Astrocyte of the spinal cord (primary cell): ENCODE measurements at regions not wholly inside any gene's neighbourhood (a gene's known extent, or its start where the extent isn't known, plus 50 kb on each side); places are given as distances from the start of the nearest gene placed in this dataset.

ENCODE experiments used
- DNase-seq: peaks from one replicate; pipeline ENCODE4 v3.0.0; 2011; ENCODE audit warnings: low read depth, low spot score
- H3K4me3 ChIP-seq: 2 replicates; pipeline ENCODE4 v1.5.1; 2011; ENCODE audit warnings: low read depth, mild to moderate bottlenecking, low read length, moderate library complexity
- in situ Hi-C: cut with HindIII; loops from 2 replicates; pipeline ENCODE4 v1.10.0; 2017; ENCODE audit warnings: low sequenced_read_pairs
- TF ChIP-seq, protein P1 (sequence below): IDR thresholded peaks from 2 replicates; pipeline ENCODE4 v1.5.1; 2012; ENCODE audit warnings: low read depth, mild to moderate bottlenecking, low read length, inconsistent platforms

DNA sequence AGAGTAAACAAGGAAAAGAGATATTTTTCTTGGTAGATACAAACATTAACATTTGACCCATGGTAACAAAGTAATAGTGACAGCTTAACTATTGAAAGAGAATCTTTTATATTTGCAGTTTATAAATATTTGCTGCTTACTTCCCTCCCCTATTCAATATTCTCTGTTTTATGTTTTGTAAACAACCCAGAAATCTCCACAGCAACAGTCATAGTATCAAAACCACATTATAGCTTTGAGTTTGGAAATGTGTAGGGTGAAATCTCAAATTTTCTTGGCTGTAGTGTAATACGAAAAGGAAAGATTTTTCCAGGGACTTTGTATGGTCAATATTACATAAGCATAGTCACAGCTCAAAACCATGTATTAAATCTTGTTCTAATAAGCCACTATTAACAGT lies 511.2 kb downstream of the METTL4 start:
- DNase-seq = no peak
- in situ Hi-C loops = no loop called here
- H3K4me3 ChIP-seq = no peak overlapping the region
- TF ChIP-seq, protein P1, sequence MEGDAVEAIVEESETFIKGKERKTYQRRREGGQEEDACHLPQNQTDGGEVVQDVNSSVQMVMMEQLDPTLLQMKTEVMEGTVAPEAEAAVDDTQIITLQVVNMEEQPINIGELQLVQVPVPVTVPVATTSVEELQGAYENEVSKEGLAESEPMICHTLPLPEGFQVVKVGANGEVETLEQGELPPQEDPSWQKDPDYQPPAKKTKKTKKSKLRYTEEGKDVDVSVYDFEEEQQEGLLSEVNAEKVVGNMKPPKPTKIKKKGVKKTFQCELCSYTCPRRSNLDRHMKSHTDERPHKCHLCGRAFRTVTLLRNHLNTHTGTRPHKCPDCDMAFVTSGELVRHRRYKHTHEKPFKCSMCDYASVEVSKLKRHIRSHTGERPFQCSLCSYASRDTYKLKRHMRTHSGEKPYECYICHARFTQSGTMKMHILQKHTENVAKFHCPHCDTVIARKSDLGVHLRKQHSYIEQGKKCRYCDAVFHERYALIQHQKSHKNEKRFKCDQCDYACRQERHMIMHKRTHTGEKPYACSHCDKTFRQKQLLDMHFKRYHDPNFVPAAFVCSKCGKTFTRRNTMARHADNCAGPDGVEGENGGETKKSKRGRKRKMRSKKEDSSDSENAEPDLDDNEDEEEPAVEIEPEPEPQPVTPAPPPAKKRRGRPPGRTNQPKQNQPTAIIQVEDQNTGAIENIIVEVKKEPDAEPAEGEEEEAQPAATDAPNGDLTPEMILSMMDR = no peak

DNA sequence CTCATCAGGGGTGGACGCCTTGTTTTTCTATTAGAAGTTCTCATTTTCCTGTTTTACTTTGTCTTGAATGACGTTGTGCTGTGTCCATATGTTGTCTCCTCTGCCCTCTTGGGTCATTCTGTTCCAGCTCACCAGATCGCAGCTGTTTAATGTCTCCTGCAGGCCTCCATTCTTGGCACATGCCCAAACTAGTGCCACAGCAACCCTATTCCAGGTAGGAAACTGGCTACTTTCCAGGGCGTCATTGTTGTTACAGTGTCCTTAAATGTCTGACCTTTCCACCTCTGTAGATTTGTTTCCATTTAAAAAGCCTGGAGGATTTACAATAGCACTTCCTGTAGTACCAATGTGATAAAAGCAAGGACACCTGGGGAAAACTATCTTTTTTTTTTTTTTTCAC lies 500.7 kb downstream of the METTL4 start:
- DNase-seq = no peak
- TF ChIP-seq, protein P1 = no peak
- in situ Hi-C loops = no loop called here

DNA sequence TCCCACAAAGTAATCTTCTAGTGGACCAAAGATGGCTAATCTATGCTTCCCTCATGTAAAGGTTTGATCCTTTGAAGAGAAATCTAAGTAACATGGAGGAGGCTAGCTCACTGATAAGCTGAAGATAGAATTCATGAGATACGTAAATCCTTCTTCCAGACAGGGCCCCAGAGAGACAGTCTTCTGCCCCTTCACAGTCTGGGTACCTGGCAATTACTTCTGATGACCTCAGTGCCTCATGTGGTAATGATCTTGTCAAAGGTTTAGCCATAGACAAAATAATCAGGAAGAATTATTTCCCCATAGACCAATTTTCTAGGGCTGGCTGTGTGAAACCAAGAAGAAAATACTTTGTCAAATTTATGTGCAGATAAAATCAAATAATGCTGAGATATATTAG lies 495.8 kb downstream of the METTL4 start:
- DNase-seq = no peak
- no peak overlapping the region for H3K4me3 ChIP-seq
- in situ Hi-C loops = no loop called here
- TF ChIP-seq, protein P1 = no peak

More for the DNA sequence above, 500.7 kb downstream of the METTL4 start:
- no peak overlapping the region for H3K4me3 ChIP-seq

DNA sequence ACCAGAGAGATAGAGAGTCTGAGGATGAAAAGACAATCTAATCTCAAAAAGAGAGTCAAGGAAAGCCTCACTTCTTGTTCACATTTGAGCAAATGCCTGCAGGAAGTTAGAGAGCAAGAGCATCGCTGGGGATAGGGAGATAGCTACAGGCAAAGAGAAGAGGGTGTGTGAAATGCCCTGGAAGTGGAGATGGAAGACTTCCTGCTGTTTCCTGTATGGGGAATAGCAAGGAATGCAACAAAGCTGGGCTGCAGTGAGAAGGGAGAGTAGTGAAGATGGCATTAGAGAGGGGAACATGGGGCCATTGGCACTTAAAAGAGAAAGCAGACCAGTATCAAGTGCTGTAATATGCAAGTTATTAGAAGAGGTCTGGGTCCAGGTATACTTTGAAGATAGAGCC lies 488.6 kb downstream of the METTL4 start:
- no peak for DNase-seq
- in situ Hi-C loops = no loop called here
- TF ChIP-seq, protein P1 = no peak
- H3K4me3 ChIP-seq = no peak overlapping the region

DNA sequence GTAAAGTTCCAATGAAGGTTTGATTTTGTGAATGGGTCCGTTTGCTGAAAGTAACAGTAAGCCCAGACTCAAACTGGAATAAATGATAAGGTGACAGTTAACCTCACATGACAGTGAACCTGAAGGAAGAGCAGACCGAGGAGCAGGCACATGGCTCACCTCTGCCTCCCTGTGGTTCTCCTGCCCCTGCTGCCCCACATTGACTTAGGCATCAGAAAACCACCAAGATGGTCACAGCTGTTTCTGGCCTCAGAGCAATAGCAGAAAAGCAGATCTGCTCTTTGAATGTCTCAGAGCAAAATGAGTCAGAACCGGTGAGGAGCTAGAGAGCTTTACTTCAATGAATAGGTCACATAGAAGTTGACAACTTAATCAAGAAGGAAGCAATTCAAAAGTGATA lies 487.6 kb downstream of the METTL4 start:
- no peak overlapping the region for H3K4me3 ChIP-seq
- no peak for DNase-seq
- in situ Hi-C loops = no loop called here
- TF ChIP-seq, protein P1 = no peak

DNA sequence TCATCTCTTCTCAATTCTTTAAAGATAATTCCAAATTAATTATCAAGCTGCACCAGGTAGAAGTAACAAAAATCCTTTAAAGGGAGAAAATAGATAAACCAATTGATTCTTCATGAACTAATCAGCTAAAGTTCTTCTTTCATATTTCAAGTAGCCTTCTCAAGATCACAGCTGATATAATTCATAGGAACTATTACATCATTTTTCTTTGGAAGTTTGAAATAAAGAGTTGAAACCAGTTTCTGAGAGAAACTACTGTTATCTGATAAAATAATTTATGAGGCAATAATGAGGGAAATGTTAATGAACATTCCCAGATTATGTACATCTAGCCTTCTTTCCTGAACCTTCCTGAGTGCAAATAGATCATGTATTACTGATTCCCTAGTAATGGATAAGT lies 484.9 kb downstream of the METTL4 start:
- TF ChIP-seq, protein P1 = no peak
- H3K4me3 ChIP-seq = no peak overlapping the region
- no peak for DNase-seq
- in situ Hi-C loops = no loop called here

DNA sequence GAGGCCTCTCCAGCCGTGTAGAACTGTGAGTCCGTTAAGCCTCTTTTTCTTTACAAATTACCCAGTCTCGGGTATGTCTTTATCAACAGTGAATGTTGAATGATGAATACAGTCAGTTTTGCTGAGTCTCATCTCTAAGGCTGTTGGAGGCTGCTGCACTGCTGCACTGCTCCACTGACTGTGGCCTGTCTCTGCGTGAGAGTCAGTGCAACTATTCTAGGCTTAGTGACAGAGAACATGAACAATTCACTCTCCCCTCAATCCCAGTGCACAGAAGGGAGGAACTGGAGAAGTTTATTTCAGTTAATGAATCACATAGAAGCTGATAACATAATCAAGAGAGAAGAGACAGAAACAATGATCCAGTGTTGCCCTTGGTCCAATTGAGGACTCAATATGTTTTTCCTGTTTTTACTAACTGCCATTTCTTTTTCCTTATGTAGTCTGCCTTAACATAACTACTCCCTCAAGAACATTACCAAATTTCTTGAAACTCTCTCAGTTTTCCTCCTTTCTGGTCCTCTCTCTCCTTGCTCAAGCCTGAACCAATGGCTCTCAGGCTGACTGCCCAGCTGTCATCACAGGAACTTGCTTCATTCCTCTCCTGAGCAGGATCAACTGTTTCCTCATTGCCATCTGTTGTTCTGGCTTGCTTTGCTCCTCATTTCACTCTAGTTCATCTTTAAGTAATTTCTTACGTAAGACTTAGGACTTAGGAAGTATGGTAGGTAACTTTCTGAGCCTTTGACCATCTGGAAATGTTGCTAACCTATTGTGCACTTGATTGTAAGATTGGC lies 483.2 kb downstream of the METTL4 start:
- in situ Hi-C loops = no loop called here
- TF ChIP-seq, protein P1 = no peak
- DNase-seq = no peak

More for the DNA sequence above, 483.2 kb downstream of the METTL4 start:
- H3K4me3 ChIP-seq = no peak overlapping the region
